ENCODE measurements at regions not wholly inside any gene's neighbourhood (a gene's known extent, or its start where the extent isn't known, plus 50 kb on each side); places are given as distances from the start of the nearest gene placed in this dataset.

DNA sequence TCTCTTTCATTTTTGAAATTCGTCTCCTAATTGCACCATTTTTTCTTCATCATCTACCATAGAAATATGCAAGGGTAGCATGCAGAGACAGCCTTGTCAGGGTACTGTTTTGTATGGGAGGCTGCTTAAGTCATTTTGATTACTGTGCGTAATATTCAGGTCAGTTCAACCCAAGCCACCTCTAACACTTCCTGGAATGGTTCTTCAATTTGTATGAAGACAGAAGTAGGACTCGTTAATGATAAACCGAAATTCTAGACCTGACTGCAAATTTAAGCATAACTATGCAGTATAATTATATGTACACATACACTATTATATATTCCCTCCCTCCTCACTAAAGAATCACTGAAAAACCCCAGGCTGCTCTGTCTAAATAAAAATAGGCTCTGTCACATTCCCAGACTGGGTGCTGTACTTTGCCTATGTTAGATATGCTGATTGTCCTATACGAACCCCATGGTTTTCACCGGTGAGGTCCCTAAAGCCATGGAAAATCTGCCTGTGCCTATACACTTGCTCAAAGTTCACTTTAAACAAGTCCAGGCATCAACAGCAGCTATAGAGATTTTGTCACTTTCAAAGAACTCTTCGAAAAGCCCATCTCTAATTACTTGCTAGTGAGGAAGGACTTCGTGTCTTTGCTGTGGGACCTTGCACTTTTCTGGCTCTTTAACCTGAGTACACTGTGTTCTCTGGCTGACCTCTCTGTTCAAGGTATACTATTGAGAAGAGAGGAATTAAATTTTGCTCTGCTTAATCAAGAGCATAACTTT lies 352.1 kb upstream of the CD180 start:
- TF ChIP-seq, protein P1, sequence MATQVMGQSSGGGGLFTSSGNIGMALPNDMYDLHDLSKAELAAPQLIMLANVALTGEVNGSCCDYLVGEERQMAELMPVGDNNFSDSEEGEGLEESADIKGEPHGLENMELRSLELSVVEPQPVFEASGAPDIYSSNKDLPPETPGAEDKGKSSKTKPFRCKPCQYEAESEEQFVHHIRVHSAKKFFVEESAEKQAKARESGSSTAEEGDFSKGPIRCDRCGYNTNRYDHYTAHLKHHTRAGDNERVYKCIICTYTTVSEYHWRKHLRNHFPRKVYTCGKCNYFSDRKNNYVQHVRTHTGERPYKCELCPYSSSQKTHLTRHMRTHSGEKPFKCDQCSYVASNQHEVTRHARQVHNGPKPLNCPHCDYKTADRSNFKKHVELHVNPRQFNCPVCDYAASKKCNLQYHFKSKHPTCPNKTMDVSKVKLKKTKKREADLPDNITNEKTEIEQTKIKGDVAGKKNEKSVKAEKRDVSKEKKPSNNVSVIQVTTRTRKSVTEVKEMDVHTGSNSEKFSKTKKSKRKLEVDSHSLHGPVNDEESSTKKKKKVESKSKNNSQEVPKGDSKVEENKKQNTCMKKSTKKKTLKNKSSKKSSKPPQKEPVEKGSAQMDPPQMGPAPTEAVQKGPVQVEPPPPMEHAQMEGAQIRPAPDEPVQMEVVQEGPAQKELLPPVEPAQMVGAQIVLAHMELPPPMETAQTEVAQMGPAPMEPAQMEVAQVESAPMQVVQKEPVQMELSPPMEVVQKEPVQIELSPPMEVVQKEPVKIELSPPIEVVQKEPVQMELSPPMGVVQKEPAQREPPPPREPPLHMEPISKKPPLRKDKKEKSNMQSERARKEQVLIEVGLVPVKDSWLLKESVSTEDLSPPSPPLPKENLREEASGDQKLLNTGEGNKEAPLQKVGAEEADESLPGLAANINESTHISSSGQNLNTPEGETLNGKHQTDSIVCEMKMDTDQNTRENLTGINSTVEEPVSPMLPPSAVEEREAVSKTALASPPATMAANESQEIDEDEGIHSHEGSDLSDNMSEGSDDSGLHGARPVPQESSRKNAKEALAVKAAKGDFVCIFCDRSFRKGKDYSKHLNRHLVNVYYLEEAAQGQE (IDR thresholded peaks at IDR 0.05; ENCODE audit: insufficient read depth in 1 of 2, low read depth in 2 of 2, low read length in 2 of 2) = no peak
- TF ChIP-seq POLR2AphosphoS5 (IDR thresholded peaks at IDR 0.05; ENCODE audit: low read depth, low read length) = no peak
- no peak for TF ChIP-seq SIN3A (IDR thresholded peaks at IDR 0.05; ENCODE audit: borderline replicate concordance, insufficient read depth, low read length)
- TF ChIP-seq TAF1 (IDR thresholded peaks at IDR 0.05; ENCODE audit: borderline replicate concordance, insufficient read depth, low read length) = no peak
- no peak for TF ChIP-seq FOXP2 (optimal IDR thresholded peaks at IDR 0.05; ENCODE audit: borderline replicate concordance, extremely low read depth, extremely low read length, insufficient read depth)

DNA sequence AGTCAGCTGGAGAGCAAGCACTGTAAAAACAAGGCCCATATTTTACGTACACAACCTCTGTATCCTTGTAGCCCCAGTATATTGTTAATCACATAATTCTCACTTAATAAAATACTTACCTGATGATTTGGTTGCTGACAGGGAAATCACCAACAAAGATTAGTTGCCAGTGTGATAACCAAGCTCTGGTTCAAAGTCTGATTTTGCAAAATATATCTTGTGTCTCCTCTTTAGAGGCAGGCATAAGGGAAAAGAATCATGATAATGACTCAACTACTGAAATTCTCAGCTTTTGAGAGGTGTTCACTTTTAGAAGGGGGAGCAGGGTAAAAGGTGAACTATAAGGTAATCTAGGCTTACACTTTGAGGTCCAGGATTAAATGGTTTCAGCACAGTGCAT lies 351.1 kb upstream of the CD180 start:
- TF ChIP-seq POLR2AphosphoS5 (IDR thresholded peaks at IDR 0.05; ENCODE audit: low read depth, low read length) (no peak), TAF1 (IDR thresholded peaks at IDR 0.05; ENCODE audit: borderline replicate concordance, insufficient read depth, low read length) (no peak), FOXP2 (optimal IDR thresholded peaks at IDR 0.05; ENCODE audit: borderline replicate concordance, extremely low read depth, extremely low read length, insufficient read depth) (no peak), SIN3A (IDR thresholded peaks at IDR 0.05; ENCODE audit: borderline replicate concordance, insufficient read depth, low read length) (no peak)
- TF ChIP-seq, protein P1 (IDR thresholded peaks at IDR 0.05; ENCODE audit: insufficient read depth in 1 of 2, low read depth in 2 of 2, low read length in 2 of 2) = no peak

DNA sequence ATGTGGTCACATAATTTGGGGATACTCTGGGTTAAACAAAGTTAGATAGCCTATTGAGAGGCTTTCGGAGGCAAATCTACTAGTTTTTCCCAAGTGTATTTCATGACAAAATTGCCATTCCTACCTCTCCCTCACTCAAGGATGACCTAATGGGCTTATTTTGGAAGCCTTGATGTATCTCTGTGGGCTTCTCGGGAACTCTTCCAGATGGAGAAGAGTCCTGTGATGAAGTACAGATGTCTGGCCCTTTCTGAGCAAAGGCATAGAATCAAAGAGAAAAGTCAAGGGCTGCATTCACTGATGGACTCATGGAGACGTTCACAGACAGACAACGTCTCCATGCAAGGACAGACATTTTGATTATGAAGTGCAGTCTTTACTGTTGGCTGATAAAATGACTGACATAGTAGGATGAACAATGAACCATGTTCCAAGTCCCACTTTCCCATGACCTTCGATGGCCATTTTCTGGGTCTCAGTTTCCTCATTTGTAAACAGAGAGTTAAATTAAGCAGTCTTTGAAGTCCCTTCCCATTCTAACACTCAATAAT lies 347.2 kb upstream of the CD180 start:
- TF ChIP-seq TAF1 (IDR thresholded peaks at IDR 0.05; ENCODE audit: borderline replicate concordance, insufficient read depth, low read length) = no peak
- TF ChIP-seq SIN3A (IDR thresholded peaks at IDR 0.05; ENCODE audit: borderline replicate concordance, insufficient read depth, low read length) = no peak
- no peak for TF ChIP-seq FOXP2 (optimal IDR thresholded peaks at IDR 0.05; ENCODE audit: borderline replicate concordance, extremely low read depth, extremely low read length, insufficient read depth)
- TF ChIP-seq, protein P1 (IDR thresholded peaks at IDR 0.05; ENCODE audit: insufficient read depth in 1 of 2, low read depth in 2 of 2, low read length in 2 of 2) = no peak
- TF ChIP-seq POLR2AphosphoS5 (IDR thresholded peaks at IDR 0.05; ENCODE audit: low read depth, low read length) = no peak

DNA sequence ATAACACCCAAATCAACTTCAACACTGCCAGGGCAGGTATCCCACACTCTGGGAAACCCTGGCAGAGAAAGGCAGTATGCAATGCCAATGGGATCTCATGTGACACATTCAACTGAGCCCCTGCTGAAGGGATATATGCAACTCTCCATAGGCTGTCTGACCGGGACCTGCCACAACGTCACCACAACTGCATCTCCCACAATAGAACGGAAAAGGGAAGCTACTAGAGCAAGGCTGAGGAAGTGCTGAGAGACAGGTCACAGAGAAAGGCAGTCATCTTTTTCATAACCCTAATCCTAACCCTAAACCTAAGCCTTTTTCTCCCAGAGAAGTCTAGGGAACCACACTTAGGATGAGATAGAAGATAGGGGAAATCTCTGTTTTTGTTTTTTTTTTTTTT lies 345.9 kb upstream of the CD180 start:
- TF ChIP-seq, protein P1 (IDR thresholded peaks at IDR 0.05; ENCODE audit: insufficient read depth in 1 of 2, low read depth in 2 of 2, low read length in 2 of 2) = no peak
- no peak for TF ChIP-seq TAF1 (IDR thresholded peaks at IDR 0.05; ENCODE audit: borderline replicate concordance, insufficient read depth, low read length)
- no peak for TF ChIP-seq FOXP2 (optimal IDR thresholded peaks at IDR 0.05; ENCODE audit: borderline replicate concordance, extremely low read depth, extremely low read length, insufficient read depth)
- TF ChIP-seq POLR2AphosphoS5 (IDR thresholded peaks at IDR 0.05; ENCODE audit: low read depth, low read length) = no peak
- no peak for TF ChIP-seq SIN3A (IDR thresholded peaks at IDR 0.05; ENCODE audit: borderline replicate concordance, insufficient read depth, low read length)

All from PFSK-1 (cell line).